Nucleus accumbens (tissue), 56 donors: ENCODE measurements at regions not wholly inside any gene's neighbourhood (a gene's known extent, or its start where the extent isn't known, plus 50 kb on each side); places are given as distances from the start of the nearest gene placed in this dataset.

ENCODE experiments used
- DNase-seq, 56 donors: peaks; one replicate each; lab custom pipeline; 2025; lab: John Stamatoyannopoulos, UW

- no peak for DNase-seq
These were observed 54.7 kb upstream of the OPCML start for GRCh38 chr11:133586903-133587517.

GRCh38 chr11:133582750-133583149 lies 50.4 kb upstream of the OPCML start:
- no peak for DNase-seq

- DNase-seq, result no peak
These were observed 50.0 kb upstream of the OPCML start for GRCh38 chr11:133582326-133582725.
